ENCODE measurements at regions not wholly inside any gene's neighbourhood (a gene's known extent, or its start where the extent isn't known, plus 50 kb on each side); places are given as distances from the start of the nearest gene placed in this dataset.
A peak's percentile ranks its signal among the peaks of the same experiment; 100 is the strongest.

GRCh38 chr14:49999826-50000379 is 107.0 kb downstream of the ARF6 start:
- DNase-seq: no peak

GRCh38 chr14:50000380-50001150 is 107.7 kb downstream of the ARF6 start:
- peak; percentile 57 for DNase-seq

GRCh38 chr14:50001151-50001998 is 108.5 kb downstream of the ARF6 start:
- no peak for DNase-seq

- DNase-seq: peak; percentile 43
Measured at GRCh38 chr14:50001999-50002925, 109.4 kb downstream of the ARF6 start.

GRCh38 chr14:50002926-50003212 is 110.0 kb downstream of the ARF6 start:
- DNase-seq: no peak

- peak; percentile 93 for DNase-seq
Measured at GRCh38 chr14:50003213-50004021, 110.5 kb downstream of the ARF6 start.

- no peak for DNase-seq
Measured at GRCh38 chr14:50006141-50006540, 110.2 kb downstream of the VCPKMT start.

GRCh38 chr14:50007123-50007903 is 109.1 kb downstream of the VCPKMT start:
- no peak for DNase-seq

GRCh38 chr14:50008562-50008961 is 107.8 kb downstream of the VCPKMT start:
- peak; percentile 15 for DNase-seq

GRCh38 chr14:50008974-50009373 is 107.4 kb downstream of the VCPKMT start:
- DNase-seq: no peak

- DNase-seq: no peak
Measured at GRCh38 chr14:50010752-50011151, 105.6 kb downstream of the VCPKMT start.

- no peak for DNase-seq
Measured at GRCh38 chr14:50011242-50011641, 105.1 kb downstream of the VCPKMT start.

- no peak for DNase-seq
Measured at GRCh38 chr14:50012644-50013043, 103.7 kb downstream of the VCPKMT start.

GRCh38 chr14:50013198-50013918 is 103.0 kb downstream of the VCPKMT start:
- DNase-seq: no peak

- no peak for DNase-seq
Measured at GRCh38 chr14:50013934-50014333, 102.4 kb downstream of the VCPKMT start.

GRCh38 chr14:50014809-50015430 is 101.5 kb downstream of the VCPKMT start:
- DNase-seq: no peak

GRCh38 chr14:50015716-50016115 is 100.7 kb downstream of the VCPKMT start:
- DNase-seq: no peak

GRCh38 chr14:50018201-50018932 is 98.0 kb downstream of the VCPKMT start:
- DNase-seq: no peak

GRCh38 chr14:50018933-50019210 is 97.5 kb downstream of the VCPKMT start:
- DNase-seq: no peak

GRCh38 chr14:50020184-50020583 is 96.2 kb downstream of the VCPKMT start:
- no peak for DNase-seq
